Ishikawa (cell line): ENCODE measurements at regions not wholly inside any gene's neighbourhood (a gene's known extent, or its start where the extent isn't known, plus 50 kb on each side); places are given as distances from the start of the nearest gene placed in this dataset.

Experiments
- EP300 ChIP-seq: IDR thresholded peaks from 2 replicates; pipeline ENCODE4 v1.6.1; 2012; ENCODE audit warnings: borderline replicate concordance
- MAX ChIP-seq: IDR thresholded peaks from 2 replicates; pipeline ENCODE4 v1.6.1; 2012
- USF1 ChIP-seq: IDR thresholded peaks from 2 replicates; pipeline ENCODE4 v1.6.1; 2012

GRCh38 chr5:39497322-39497721, 72.5 kb upstream of the DAB2 start:
- TF ChIP-seq MAX (no peak), USF1 (no peak), EP300 (no peak)
